SU-DHL-6 (cell line): ENCODE measurements at regions not wholly inside any gene's neighbourhood (a gene's known extent, or its start where the extent isn't known, plus 50 kb on each side); places are given as distances from the start of the nearest gene placed in this dataset.

Experiments
- H2AFZ ChIP-seq: fragments of 200-600 bp; sonication (generic); 2 replicates; pipeline ENCODE4 v1.6.1; 2014; ENCODE audit warnings: low read depth, mild to moderate bottlenecking, moderate library complexity, mixed read lengths, antibody characterized with exemption, low read length; ENCODE audit not compliant: severe bottlenecking
- H3F3A ChIP-seq: fragments of 200-600 bp; shearing (Covaris generic); 2 replicates; pipeline ENCODE4 v1.6.0; 2016; ENCODE audit warnings: antibody characterized with exemption, mild to moderate bottlenecking; ENCODE audit not compliant: insufficient read depth
- H3K27ac ChIP-seq: fragments of 200-600 bp; sonication (generic); 2 replicates; pipeline ENCODE4 v1.5.1; 2016; ENCODE audit warnings: low read depth, mild to moderate bottlenecking, low read length, moderate library complexity, mixed read lengths
- H3K27me3 ChIP-seq: fragments of 200-600 bp; sonication (generic), shearing (Covaris generic); 2 replicates; pipeline ENCODE4 v1.6.0; 2014; ENCODE audit warnings: mild to moderate bottlenecking, low read length
- H3K36me3 ChIP-seq: fragments of 200-600 bp; sonication (generic); 2 replicates; pipeline ENCODE4 v1.6.1; 2014; ENCODE audit warnings: mild to moderate bottlenecking, low read length, mixed read lengths
- H3K4me2 ChIP-seq: fragments of 300-600, 200-600 bp; shearing (Covaris generic), sonication (generic); 2 replicates; pipeline ENCODE4 v1.6.0; 2014; ENCODE audit warnings: low read length, low read depth, mild to moderate bottlenecking; ENCODE audit not compliant: poor library complexity, severe bottlenecking
- H3K4me3 ChIP-seq: fragments of 200-600 bp; sonication (generic); 2 replicates; pipeline ENCODE4 v1.5.1; 2014; ENCODE audit warnings: antibody characterized with exemption, low read length, mild to moderate bottlenecking, mixed read lengths; ENCODE audit not compliant: insufficient read depth, poor library complexity, severe bottlenecking
- H3K79me2 ChIP-seq: fragments of 200-600 bp; sonication (generic); 2 replicates; pipeline ENCODE4 v1.6.1; 2014; ENCODE audit warnings: mild to moderate bottlenecking, low read length, moderate library complexity; ENCODE audit not compliant: insufficient read depth
- H3K9ac ChIP-seq: fragments of 200-600 bp; sonication (generic); 2 replicates; pipeline ENCODE4 v1.7.0; 2014; ENCODE audit warnings: mild to moderate bottlenecking, low read length
- H3K9me2 ChIP-seq: fragments of 200-600 bp; sonication (generic); replicated peaks from 2 replicates; pipeline ENCODE4 v1.6.1; 2014; ENCODE audit warnings: low read length; ENCODE audit not compliant: insufficient read depth
- H3K9me3 ChIP-seq: fragments of 200-600 bp; sonication (generic); 2 replicates; pipeline ENCODE4 v1.6.1; 2014; ENCODE audit warnings: low read length, mixed read lengths; ENCODE audit not compliant: insufficient read depth
- H4K20me1 ChIP-seq: fragments of 200-600 bp; sonication (generic); 2 replicates; pipeline ENCODE4 v1.6.1; 2014; ENCODE audit warnings: low read depth, mild to moderate bottlenecking, antibody characterized with exemption, low read length, moderate library complexity, mixed read lengths
- EZH2phosphoT487 ChIP-seq: fragments of 200-600 bp; sonication (generic), shearing (Covaris generic); conservative IDR thresholded peaks from 2 replicates; pipeline ENCODE4 v1.6.1; 2018; ENCODE audit warnings: mild to moderate bottlenecking, antibody characterized with exemption, low read length, moderate library complexity, mixed read lengths
- TF ChIP-seq, protein P1 (sequence below): fragments of 200-600 bp; sonication (generic); IDR thresholded peaks from one replicate; pipeline ENCODE4 v1.5.1; 2017; ENCODE audit warnings: antibody characterized with exemption, mild to moderate bottlenecking, low read length, moderate library complexity; ENCODE audit not compliant: insufficient read depth, poor library complexity, severe bottlenecking

DNA sequence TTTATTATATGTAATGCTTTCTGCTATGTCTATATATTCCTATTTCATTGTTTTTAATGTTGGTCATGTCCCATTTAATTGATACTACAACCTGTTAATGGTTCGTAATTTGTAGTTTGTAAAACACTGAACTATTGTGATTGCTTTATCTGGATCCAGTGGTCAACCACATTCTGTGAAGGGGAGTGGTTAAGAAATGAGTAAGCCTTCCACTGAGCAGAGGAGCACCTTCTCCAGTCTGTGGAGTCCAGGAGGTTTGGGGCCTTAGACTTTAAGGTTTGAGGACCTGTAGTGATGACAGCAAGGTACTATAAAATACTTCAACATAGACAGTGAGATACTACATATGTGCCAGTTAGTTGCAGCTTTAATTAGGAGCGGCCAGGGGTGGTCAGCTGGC, 67.7 kb upstream of the RAD23B start:
- Histone ChIP-seq H3K9ac (no peak overlapping the region), H3K27ac (no peak overlapping the region), H3K4me3 (no peak overlapping the region), H3F3A (no peaks in the 10 kb centered on the region), H4K20me1 (no peaks in the 10 kb centered on the region), H3K9me3 (no peaks in the 10 kb centered on the region), H3K27me3 (no peaks in the 10 kb centered on the region), H3K4me2 (no peak overlapping the region), H3K9me2 (no peaks in the 10 kb centered on the region), H3K36me3 (no peaks in the 10 kb centered on the region), H2AFZ (no peak overlapping the region), H3K79me2 (no peaks in the 10 kb centered on the region)
- TF ChIP-seq, protein P1, sequence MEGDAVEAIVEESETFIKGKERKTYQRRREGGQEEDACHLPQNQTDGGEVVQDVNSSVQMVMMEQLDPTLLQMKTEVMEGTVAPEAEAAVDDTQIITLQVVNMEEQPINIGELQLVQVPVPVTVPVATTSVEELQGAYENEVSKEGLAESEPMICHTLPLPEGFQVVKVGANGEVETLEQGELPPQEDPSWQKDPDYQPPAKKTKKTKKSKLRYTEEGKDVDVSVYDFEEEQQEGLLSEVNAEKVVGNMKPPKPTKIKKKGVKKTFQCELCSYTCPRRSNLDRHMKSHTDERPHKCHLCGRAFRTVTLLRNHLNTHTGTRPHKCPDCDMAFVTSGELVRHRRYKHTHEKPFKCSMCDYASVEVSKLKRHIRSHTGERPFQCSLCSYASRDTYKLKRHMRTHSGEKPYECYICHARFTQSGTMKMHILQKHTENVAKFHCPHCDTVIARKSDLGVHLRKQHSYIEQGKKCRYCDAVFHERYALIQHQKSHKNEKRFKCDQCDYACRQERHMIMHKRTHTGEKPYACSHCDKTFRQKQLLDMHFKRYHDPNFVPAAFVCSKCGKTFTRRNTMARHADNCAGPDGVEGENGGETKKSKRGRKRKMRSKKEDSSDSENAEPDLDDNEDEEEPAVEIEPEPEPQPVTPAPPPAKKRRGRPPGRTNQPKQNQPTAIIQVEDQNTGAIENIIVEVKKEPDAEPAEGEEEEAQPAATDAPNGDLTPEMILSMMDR = no peak
- no peak for TF ChIP-seq EZH2phosphoT487

DNA sequence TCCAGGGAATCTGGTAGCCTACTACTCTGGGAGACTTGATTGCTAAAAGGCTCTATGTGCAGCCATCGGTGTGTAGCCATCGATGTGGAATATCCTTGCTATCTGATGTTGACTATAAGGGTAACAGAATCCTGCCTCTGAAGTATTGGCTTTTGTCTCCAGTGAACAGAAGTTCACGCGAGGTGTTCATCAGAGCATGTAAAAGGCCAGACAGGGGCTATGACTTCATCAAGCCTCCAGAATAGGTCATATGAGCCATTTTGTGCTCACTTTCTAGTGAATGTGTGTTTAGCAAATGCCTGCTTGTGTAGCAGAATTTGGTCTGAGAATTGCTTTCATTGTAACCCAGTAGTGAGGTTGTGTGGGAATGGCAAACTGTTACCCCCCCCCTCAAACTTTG, 66.8 kb upstream of the RAD23B start:
- Histone ChIP-seq H3K27ac (no peak overlapping the region), H3K9me3 (no peaks in the 10 kb centered on the region), H3K36me3 (no peaks in the 10 kb centered on the region), H3K27me3 (no peaks in the 10 kb centered on the region), H3K9me2 (no peaks in the 10 kb centered on the region), H3K9ac (no peak overlapping the region), H2AFZ (no peak overlapping the region), H3K79me2 (no peaks in the 10 kb centered on the region), H3F3A (no peaks in the 10 kb centered on the region), H3K4me2 (no peak overlapping the region), H3K4me3 (no peak overlapping the region), H4K20me1 (no peaks in the 10 kb centered on the region)
- TF ChIP-seq, protein P1 = no peak
- no peak for TF ChIP-seq EZH2phosphoT487

DNA sequence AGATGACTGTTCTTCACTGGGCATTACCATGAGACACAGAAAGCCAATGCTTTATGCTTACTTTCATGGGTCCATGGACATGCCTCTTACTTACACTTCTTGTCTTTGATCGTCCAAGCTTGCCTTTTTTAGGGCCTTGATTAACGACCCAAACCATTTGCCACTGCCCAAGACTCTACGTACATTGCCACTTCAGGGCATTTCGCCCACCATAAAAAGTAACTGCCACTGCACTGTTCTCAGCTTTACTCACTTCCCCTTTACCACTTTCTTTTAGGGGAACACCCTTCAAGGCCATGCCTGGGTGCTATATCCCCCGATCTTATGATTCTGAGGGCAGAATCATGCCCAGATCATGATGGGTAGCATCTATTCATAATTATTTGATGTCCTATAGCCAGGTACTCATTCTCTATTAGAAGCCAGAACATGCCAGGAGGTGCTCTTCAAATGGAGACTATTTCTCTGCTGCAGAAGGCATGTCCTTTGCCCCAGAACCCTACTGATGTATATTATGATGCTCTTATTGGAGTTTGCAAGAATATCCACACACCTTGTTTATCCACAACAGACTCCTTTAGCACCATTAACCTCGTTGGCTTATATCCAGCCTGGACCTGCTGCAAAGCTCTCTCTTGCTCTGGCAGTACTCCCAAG, 64.1 kb upstream of the RAD23B start:
- Histone ChIP-seq H3K4me3 (no peak overlapping the region), H2AFZ (no peak overlapping the region), H3K36me3 (no peaks in the 10 kb centered on the region), H3K9me3 (no peaks in the 10 kb centered on the region), H3K9me2 (no peaks in the 10 kb centered on the region), H3F3A (no peaks in the 10 kb centered on the region), H3K27ac (no peak overlapping the region), H3K27me3 (no peaks in the 10 kb centered on the region), H4K20me1 (no peaks in the 10 kb centered on the region), H3K9ac (no peak overlapping the region), H3K79me2 (no peaks in the 10 kb centered on the region), H3K4me2 (no peak overlapping the region)
- TF ChIP-seq EZH2phosphoT487 = no peak
- TF ChIP-seq, protein P1 = no peak
